ENCODE measurements at regions not wholly inside any gene's neighbourhood (a gene's known extent, or its start where the extent isn't known, plus 50 kb on each side); places are given as distances from the start of the nearest gene placed in this dataset.

DNA sequence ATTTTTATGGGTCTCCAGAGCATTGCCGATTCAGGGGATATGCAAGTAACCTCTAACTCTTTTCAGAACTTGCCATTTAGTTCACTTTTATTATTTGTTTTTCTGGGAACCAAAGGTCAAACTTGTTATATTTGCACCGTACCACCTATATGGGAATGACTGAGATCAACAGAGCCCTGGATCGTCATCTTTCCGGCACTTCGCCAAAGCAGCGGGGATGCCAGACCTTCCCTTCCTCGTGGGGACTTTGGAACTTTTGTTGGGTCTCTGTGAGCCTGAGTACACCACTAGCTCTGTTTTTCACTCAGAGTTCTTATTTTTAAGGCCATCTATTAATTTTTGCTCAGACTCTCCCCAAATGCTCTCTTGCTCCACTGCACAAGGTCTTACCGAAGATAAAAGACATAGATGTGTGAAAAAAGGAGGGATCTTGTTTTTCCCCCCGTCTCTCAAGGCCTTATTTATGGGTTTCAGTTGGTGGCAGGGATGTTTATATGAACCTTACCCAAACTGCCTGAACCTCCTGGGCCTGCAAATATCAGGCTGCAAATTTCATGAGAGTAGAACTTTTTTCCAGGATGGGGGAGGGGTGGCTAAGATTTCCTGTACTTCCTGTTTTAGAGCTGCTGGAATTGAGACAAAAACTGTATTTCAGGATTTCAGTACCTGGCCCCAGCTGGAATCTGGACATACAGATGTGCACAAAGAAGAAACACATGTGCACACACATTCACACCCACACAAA lies 350.3 kb downstream of the HRH4 start:
- Histone ChIP-seq H3K36me3 (no peaks in the 10 kb centered on the region), H3K4me1 (peaks cover 0 to 3% of the 10 kb centered on the region in 2 donors), H3K4me3 (no peak overlapping the region), H3K9me3 (no peaks in the 10 kb centered on the region), H3K27ac (no peak overlapping the region), H3K27me3 (no peaks in the 10 kb centered on the region)
- no peak for DNase-seq (ENCODE audit: low spot score in 2 of 2)
- TF ChIP-seq, protein P1, sequence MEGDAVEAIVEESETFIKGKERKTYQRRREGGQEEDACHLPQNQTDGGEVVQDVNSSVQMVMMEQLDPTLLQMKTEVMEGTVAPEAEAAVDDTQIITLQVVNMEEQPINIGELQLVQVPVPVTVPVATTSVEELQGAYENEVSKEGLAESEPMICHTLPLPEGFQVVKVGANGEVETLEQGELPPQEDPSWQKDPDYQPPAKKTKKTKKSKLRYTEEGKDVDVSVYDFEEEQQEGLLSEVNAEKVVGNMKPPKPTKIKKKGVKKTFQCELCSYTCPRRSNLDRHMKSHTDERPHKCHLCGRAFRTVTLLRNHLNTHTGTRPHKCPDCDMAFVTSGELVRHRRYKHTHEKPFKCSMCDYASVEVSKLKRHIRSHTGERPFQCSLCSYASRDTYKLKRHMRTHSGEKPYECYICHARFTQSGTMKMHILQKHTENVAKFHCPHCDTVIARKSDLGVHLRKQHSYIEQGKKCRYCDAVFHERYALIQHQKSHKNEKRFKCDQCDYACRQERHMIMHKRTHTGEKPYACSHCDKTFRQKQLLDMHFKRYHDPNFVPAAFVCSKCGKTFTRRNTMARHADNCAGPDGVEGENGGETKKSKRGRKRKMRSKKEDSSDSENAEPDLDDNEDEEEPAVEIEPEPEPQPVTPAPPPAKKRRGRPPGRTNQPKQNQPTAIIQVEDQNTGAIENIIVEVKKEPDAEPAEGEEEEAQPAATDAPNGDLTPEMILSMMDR (IDR thresholded peaks at IDR 0.05): no peak
- TF ChIP-seq POLR2AphosphoS5 (IDR thresholded peaks at IDR 0.05) (no peak), POLR2A (IDR thresholded peaks at IDR 0.05) (no peak)
- intact Hi-C loops (cut with DNase I; ENCODE audit: low total_unique reads): no loop called here

DNA sequence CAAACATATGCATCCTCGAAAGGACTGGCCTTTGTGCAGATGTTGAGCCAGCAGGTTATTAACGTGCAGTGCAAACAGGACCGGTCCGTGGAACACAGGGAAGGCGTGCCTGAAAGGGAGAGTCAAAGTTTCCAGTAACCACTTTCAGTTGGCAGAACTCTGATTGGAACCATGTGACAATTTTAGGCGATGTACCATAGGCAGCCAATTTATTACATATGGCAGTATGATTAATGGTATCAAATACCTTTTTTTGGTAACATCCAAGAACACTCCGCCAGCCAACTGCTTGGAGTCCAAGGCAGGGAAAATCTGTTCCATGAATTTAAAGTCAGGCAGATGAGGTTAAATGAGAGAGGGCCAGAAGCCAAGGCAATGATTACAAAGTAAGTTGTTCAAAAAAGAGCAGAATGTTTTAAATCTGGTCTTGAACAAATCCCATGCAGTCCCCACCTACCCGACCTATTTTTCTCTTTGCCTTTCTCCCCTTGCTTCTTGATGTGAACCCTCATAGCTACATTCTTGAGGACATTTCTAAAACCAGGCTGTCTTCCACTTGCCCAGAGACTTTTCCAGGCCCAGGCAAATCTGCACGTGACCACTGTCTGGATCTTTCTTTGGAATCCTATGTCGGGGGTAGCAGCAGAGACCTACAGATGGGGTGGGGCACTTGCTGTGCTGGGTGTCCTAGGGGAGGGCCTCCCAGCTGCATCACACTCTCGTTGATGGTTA lies 351.7 kb downstream of the HRH4 start:
- no peaks in the 10 kb centered on the region for H3K9me3 ChIP-seq
- H3K27ac ChIP-seq: peak overlapping the region in 1 of 2 donors; percentile 52
- H3K27me3 ChIP-seq: no peaks in the 10 kb centered on the region
- intact Hi-C loops (cut with DNase I; ENCODE audit: low total_unique reads): no loop called here
- no peak for DNase-seq (ENCODE audit: low spot score in 2 of 2)
- H3K4me3 ChIP-seq: no peak overlapping the region
- TF ChIP-seq POLR2A (IDR thresholded peaks at IDR 0.05) (no peak), POLR2AphosphoS5 (IDR thresholded peaks at IDR 0.05) (no peak)
- TF ChIP-seq, protein P1 (IDR thresholded peaks at IDR 0.05): no peak
- H3K4me1 ChIP-seq: peaks cover 0 to 3% of the 10 kb centered on the region in 2 donors
- H3K36me3 ChIP-seq: no peaks in the 10 kb centered on the region

DNA sequence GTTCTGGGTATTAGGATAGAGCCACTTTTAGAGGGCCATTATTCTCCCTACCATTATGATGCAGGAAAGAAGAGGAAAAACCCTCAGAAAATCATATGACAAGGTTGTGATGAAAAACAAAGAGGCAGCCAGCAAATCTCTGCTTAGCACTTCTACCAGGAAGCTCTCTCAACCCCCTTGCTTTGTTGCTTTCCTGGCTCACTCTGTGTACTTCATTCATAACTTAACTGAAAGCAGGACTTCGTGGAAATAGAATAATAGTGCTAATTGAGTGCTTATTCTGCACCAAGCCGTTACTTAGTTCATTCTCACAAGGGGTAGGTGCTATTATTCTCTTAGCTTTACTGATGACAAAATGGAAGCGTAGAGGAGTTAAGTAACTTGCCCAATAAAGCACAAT lies 354.1 kb downstream of the HRH4 start:
- H3K27me3 ChIP-seq: no peaks in the 10 kb centered on the region
- no peak for TF ChIP-seq POLR2AphosphoS5 (IDR thresholded peaks at IDR 0.05)
- TF ChIP-seq, protein P1 (IDR thresholded peaks at IDR 0.05): no peak
- no peak for TF ChIP-seq POLR2A (IDR thresholded peaks at IDR 0.05)
- H3K36me3 ChIP-seq: no peaks in the 10 kb centered on the region
- no peak overlapping the region for H3K4me3 ChIP-seq
- intact Hi-C loops (cut with DNase I; ENCODE audit: low total_unique reads): no loop called here
- no peaks in the 10 kb centered on the region for H3K9me3 ChIP-seq
- peak overlapping the region; percentile 58 to 80 for H3K27ac ChIP-seq
- peaks cover 0 to 3% of the 10 kb centered on the region in 2 donors for H3K4me1 ChIP-seq
- DNase-seq (ENCODE audit: low spot score in 2 of 2): no peak

DNA sequence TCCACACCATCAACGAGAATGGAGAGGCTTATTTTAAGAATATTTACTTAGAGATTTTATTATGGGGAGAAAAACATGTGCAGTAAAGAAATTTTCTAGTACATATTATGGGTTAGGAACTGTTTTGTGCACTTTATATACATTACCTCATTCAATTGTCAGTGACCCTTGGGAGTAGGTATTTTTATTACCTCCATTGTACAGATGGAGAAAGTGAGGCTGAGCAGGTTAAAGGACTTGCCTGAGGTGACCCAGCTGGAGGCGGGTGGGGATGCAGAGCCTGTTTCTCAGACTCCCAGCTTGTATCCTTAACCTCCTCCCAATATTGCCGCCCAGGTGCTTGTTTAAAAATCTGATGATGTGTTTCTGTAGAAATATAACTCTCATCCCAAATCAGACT lies 356.7 kb downstream of the HRH4 start:
- H3K36me3 ChIP-seq: no peaks in the 10 kb centered on the region
- TF ChIP-seq, protein P1 (IDR thresholded peaks at IDR 0.05): no peak
- TF ChIP-seq POLR2A (IDR thresholded peaks at IDR 0.05) (no peak), POLR2AphosphoS5 (IDR thresholded peaks at IDR 0.05) (no peak)
- H3K9me3 ChIP-seq: no peaks in the 10 kb centered on the region
- H3K4me1 ChIP-seq: no peaks in the 10 kb centered on the region
- no peak overlapping the region for H3K4me3 ChIP-seq
- H3K27ac ChIP-seq: no peak overlapping the region
- no peak for DNase-seq (ENCODE audit: low spot score in 2 of 2)
- intact Hi-C loops (cut with DNase I; ENCODE audit: low total_unique reads): no loop called here
- no peaks in the 10 kb centered on the region for H3K27me3 ChIP-seq
